ENCODE measurements at regions not wholly inside any gene's neighbourhood (a gene's known extent, or its start where the extent isn't known, plus 50 kb on each side); places are given as distances from the start of the nearest gene placed in this dataset.

DNA sequence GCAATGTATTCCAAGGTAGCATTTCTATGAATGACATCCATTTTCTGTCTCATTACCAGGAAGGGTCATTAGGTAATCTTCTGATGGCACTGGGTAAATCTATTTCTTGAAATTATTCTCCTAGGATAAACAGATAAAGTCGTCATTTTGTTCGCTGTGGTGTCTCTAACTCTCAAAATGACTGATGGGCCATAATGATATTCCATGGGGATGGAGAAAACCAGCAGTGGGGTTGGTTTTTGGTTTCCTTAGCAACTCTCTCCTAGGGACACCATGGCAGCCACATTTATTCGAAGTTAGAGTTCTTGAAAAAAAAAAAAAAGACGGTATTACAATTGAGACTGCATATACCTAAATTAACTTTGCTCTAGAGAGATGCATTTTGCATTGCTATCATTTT, 231.3 kb upstream of the SLCO3A1 start:
- H3K4me1 ChIP-seq (ENCODE audit: control insufficient read depth, extremely low read depth, insufficient read depth, low read length) = no peaks in the 10 kb centered on the region
- no peak for DNase-seq (ENCODE audit: low read depth in 2 of 2)
- H2AFZ ChIP-seq (ENCODE audit: low read length) = no peak overlapping the region
- H3K4me2 ChIP-seq (ENCODE audit: extremely low read depth, insufficient read depth, low read length) = no peak overlapping the region
- no peaks in the 10 kb centered on the region for H3K79me2 ChIP-seq (ENCODE audit: control insufficient read depth, insufficient read depth, low read length)
- H3K27me3 ChIP-seq (ENCODE audit: control insufficient read depth, insufficient read depth, low read length) = no peaks in the 10 kb centered on the region
- H3K4me3 ChIP-seq (replicated peaks in 1 of 4; ENCODE audit: control extremely low read depth in 1 of 4, insufficient read depth in 1 of 4, low read depth in 3 of 4, low read length in 4 of 4) = no peak overlapping the region
- TF ChIP-seq, protein P1, sequence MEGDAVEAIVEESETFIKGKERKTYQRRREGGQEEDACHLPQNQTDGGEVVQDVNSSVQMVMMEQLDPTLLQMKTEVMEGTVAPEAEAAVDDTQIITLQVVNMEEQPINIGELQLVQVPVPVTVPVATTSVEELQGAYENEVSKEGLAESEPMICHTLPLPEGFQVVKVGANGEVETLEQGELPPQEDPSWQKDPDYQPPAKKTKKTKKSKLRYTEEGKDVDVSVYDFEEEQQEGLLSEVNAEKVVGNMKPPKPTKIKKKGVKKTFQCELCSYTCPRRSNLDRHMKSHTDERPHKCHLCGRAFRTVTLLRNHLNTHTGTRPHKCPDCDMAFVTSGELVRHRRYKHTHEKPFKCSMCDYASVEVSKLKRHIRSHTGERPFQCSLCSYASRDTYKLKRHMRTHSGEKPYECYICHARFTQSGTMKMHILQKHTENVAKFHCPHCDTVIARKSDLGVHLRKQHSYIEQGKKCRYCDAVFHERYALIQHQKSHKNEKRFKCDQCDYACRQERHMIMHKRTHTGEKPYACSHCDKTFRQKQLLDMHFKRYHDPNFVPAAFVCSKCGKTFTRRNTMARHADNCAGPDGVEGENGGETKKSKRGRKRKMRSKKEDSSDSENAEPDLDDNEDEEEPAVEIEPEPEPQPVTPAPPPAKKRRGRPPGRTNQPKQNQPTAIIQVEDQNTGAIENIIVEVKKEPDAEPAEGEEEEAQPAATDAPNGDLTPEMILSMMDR (conservative IDR thresholded peaks at IDR 0.05 in 1 of 2, IDR thresholded peaks at IDR 0.05 in 1 of 2; ENCODE audit: low read depth in 1 of 2, low read length in 2 of 2) = no peak
- TF ChIP-seq EZH2 (IDR thresholded peaks at IDR 0.05; ENCODE audit: low read length, missing control alignments) = no peak
- no peak overlapping the region for H3K9ac ChIP-seq (ENCODE audit: insufficient read depth, low read length)
- H4K20me1 ChIP-seq (ENCODE audit: control insufficient read depth, extremely low read depth, insufficient read depth, low read length) = no peaks in the 10 kb centered on the region
- H3K9me3 ChIP-seq (ENCODE audit: control insufficient read depth, insufficient read depth, low read depth, low read length) = no peaks in the 10 kb centered on the region
- no peak overlapping the region for H3K27ac ChIP-seq (ENCODE audit: insufficient read depth, low read length)
- no peaks in the 10 kb centered on the region for H3K36me3 ChIP-seq (ENCODE audit: control insufficient read depth, insufficient read depth, low read length)

DNA sequence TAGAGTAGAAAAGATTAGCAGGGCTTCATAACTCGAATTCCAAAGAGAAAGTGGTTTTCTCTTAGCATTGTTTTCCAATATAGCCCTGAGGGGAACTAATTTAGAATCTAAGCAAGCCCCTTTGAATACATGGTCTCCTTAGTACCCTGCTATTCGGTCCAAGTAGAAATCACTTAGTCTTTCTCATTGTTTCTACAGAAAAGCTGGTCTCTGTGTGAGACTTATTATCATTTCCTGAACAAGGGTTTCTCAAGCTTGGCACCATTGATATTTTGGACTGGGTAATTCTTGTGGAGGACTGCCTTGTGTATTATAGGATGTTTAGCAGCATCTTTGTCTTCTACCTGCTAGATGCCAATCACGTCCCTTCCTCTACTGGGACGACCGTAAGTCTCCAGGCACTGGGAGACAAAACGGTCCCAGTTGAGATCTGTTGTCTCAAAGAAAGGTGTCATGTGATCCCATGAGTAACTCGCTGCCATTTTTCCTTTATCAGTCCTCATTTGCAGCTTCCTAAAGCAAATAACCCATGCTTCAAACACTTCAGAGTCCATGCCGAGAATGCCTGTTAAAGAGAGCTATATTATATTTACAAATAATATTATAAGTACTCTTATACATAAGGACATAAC, 230.7 kb upstream of the SLCO3A1 start:
- no peak for TF ChIP-seq EZH2 (IDR thresholded peaks at IDR 0.05; ENCODE audit: low read length, missing control alignments)
- TF ChIP-seq, protein P1 (conservative IDR thresholded peaks at IDR 0.05 in 1 of 2, IDR thresholded peaks at IDR 0.05 in 1 of 2; ENCODE audit: low read depth in 1 of 2, low read length in 2 of 2) = no peak
- Histone ChIP-seq H3K36me3 (ENCODE audit: control insufficient read depth, insufficient read depth, low read length) (no peaks in the 10 kb centered on the region), H4K20me1 (ENCODE audit: control insufficient read depth, extremely low read depth, insufficient read depth, low read length) (no peaks in the 10 kb centered on the region), H3K4me1 (ENCODE audit: control insufficient read depth, extremely low read depth, insufficient read depth, low read length) (no peaks in the 10 kb centered on the region), H3K27me3 (ENCODE audit: control insufficient read depth, insufficient read depth, low read length) (no peaks in the 10 kb centered on the region), H3K79me2 (ENCODE audit: control insufficient read depth, insufficient read depth, low read length) (no peaks in the 10 kb centered on the region), H3K4me3 (replicated peaks in 1 of 4; ENCODE audit: control extremely low read depth in 1 of 4, insufficient read depth in 1 of 4, low read depth in 3 of 4, low read length in 4 of 4) (no peak overlapping the region), H3K4me2 (ENCODE audit: extremely low read depth, insufficient read depth, low read length) (no peak overlapping the region), H3K9me3 (ENCODE audit: control insufficient read depth, insufficient read depth, low read depth, low read length) (no peaks in the 10 kb centered on the region), H3K27ac (ENCODE audit: insufficient read depth, low read length) (no peak overlapping the region), H2AFZ (ENCODE audit: low read length) (no peak overlapping the region), H3K9ac (ENCODE audit: insufficient read depth, low read length) (no peak overlapping the region)
- no peak for DNase-seq (ENCODE audit: low read depth in 2 of 2)

DNA sequence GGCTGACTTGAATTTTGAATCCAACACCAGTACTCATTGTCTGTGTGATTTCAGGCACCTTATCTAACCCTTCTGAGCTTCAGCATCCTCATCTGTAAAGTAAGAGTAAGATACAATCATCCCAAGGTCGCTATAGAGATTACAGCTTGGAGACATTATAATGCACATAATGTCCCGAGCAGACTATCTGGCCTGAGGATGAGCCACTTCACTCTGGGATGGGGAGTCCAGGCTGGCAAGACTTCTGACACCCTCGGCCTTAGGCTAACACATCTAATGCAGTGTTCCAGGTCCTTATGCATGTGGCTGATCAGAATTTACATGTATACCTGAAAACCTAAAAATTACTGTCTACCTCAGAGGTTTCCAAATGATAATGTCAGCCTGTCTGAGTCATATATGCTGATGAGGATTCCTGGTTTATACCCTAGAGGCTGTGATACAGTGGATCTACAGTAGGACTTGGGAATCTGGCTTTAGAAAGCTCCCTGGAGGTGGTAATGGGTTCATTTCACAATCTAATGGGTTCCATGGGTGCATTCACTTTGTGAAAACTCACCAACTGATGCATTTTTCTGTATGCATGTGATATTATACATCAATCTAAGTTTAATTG, 229.0 kb upstream of the SLCO3A1 start:
- Histone ChIP-seq H3K9me3 (ENCODE audit: control insufficient read depth, insufficient read depth, low read depth, low read length) (no peaks in the 10 kb centered on the region), H3K9ac (ENCODE audit: insufficient read depth, low read length) (no peak overlapping the region), H2AFZ (ENCODE audit: low read length) (no peak overlapping the region), H3K36me3 (ENCODE audit: control insufficient read depth, insufficient read depth, low read length) (no peaks in the 10 kb centered on the region), H3K4me2 (ENCODE audit: extremely low read depth, insufficient read depth, low read length) (no peak overlapping the region), H3K4me3 (replicated peaks in 1 of 4; ENCODE audit: control extremely low read depth in 1 of 4, insufficient read depth in 1 of 4, low read depth in 3 of 4, low read length in 4 of 4) (no peak overlapping the region), H4K20me1 (ENCODE audit: control insufficient read depth, extremely low read depth, insufficient read depth, low read length) (no peaks in the 10 kb centered on the region), H3K27me3 (ENCODE audit: control insufficient read depth, insufficient read depth, low read length) (no peaks in the 10 kb centered on the region), H3K27ac (ENCODE audit: insufficient read depth, low read length) (no peak overlapping the region), H3K79me2 (ENCODE audit: control insufficient read depth, insufficient read depth, low read length) (no peaks in the 10 kb centered on the region), H3K4me1 (ENCODE audit: control insufficient read depth, extremely low read depth, insufficient read depth, low read length) (no peaks in the 10 kb centered on the region)
- TF ChIP-seq EZH2 (IDR thresholded peaks at IDR 0.05; ENCODE audit: low read length, missing control alignments) = no peak
- TF ChIP-seq, protein P1 (conservative IDR thresholded peaks at IDR 0.05 in 1 of 2, IDR thresholded peaks at IDR 0.05 in 1 of 2; ENCODE audit: low read depth in 1 of 2, low read length in 2 of 2) = no peak
- no peak for DNase-seq (ENCODE audit: low read depth in 2 of 2)
